WTC11 (cell line): ENCODE measurements at regions not wholly inside any gene's neighbourhood (a gene's known extent, or its start where the extent isn't known, plus 50 kb on each side); places are given as distances from the start of the nearest gene placed in this dataset.

Source experiments
- ATF2 ChIP-seq: sonication (generic); formaldehyde crosslinking; IDR thresholded peaks from 2 replicates; pipeline ENCODE4 v1.8.1; 2022; ENCODE audit warnings: low read depth, missing genetic modification reagents, borderline replicate concordance
- NFYB ChIP-seq: sonication (generic); formaldehyde crosslinking; conservative IDR thresholded peaks from 2 replicates; pipeline ENCODE4 v1.8.0; 2022; ENCODE audit warnings: low read depth, missing genetic modification reagents
- ZSCAN18 ChIP-seq: fragments of 250-450 bp; sonication (Bioruptor Pico); IDR thresholded peaks from 2 replicates; pipeline ENCODE4 v2.1.2; 2022; ENCODE audit warnings: mild to moderate bottlenecking, moderate library complexity
- TF ChIP-seq, protein P1 (sequence below): sonication (generic); formaldehyde crosslinking; conservative IDR thresholded peaks from 2 replicates; pipeline ENCODE4 v1.8.1; 2022; ENCODE audit warnings: mild to moderate bottlenecking, missing genetic modification reagents
- TF ChIP-seq, protein P2 (sequence below): fragments of 200-600 bp; IDR thresholded peaks from 2 replicates; pipeline ENCODE4 v1.8.0; 2022; ENCODE audit warnings: antibody characterized with exemption
- TF ChIP-seq, protein P3 (sequence below): sonication (generic); formaldehyde crosslinking; IDR thresholded peaks from 2 replicates; pipeline ENCODE4 v1.8.1; 2022; ENCODE audit warnings: missing genetic modification reagents, borderline replicate concordance
- TF ChIP-seq, protein P4 (sequence below): sonication (generic); formaldehyde crosslinking; IDR thresholded peaks from 2 replicates; pipeline ENCODE4 v1.8.1; 2023; ENCODE audit warnings: mild to moderate bottlenecking, missing genetic modification reagents, moderate library complexity
- TF ChIP-seq, protein P5 (sequence below): sonication (generic); formaldehyde crosslinking; IDR thresholded peaks from 2 replicates; pipeline ENCODE4 v1.8.1; 2023; ENCODE audit warnings: mild to moderate bottlenecking, moderate library complexity, missing genetic modification reagents

GRCh38 chr3:107227091-107227490 is 150.1 kb upstream of the CCDC54 start:
- TF ChIP-seq, protein P1, sequence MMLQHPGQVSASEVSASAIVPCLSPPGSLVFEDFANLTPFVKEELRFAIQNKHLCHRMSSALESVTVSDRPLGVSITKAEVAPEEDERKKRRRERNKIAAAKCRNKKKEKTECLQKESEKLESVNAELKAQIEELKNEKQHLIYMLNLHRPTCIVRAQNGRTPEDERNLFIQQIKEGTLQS (CRISPR knock-in tag): no peak
- TF ChIP-seq, protein P2, sequence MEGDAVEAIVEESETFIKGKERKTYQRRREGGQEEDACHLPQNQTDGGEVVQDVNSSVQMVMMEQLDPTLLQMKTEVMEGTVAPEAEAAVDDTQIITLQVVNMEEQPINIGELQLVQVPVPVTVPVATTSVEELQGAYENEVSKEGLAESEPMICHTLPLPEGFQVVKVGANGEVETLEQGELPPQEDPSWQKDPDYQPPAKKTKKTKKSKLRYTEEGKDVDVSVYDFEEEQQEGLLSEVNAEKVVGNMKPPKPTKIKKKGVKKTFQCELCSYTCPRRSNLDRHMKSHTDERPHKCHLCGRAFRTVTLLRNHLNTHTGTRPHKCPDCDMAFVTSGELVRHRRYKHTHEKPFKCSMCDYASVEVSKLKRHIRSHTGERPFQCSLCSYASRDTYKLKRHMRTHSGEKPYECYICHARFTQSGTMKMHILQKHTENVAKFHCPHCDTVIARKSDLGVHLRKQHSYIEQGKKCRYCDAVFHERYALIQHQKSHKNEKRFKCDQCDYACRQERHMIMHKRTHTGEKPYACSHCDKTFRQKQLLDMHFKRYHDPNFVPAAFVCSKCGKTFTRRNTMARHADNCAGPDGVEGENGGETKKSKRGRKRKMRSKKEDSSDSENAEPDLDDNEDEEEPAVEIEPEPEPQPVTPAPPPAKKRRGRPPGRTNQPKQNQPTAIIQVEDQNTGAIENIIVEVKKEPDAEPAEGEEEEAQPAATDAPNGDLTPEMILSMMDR: no peak
- TF ChIP-seq NFYB (no peak), ZSCAN18 (CRISPR knock-in tag) (no peak), ATF2 (CRISPR knock-in tag) (no peak)
- TF ChIP-seq, protein P3, sequence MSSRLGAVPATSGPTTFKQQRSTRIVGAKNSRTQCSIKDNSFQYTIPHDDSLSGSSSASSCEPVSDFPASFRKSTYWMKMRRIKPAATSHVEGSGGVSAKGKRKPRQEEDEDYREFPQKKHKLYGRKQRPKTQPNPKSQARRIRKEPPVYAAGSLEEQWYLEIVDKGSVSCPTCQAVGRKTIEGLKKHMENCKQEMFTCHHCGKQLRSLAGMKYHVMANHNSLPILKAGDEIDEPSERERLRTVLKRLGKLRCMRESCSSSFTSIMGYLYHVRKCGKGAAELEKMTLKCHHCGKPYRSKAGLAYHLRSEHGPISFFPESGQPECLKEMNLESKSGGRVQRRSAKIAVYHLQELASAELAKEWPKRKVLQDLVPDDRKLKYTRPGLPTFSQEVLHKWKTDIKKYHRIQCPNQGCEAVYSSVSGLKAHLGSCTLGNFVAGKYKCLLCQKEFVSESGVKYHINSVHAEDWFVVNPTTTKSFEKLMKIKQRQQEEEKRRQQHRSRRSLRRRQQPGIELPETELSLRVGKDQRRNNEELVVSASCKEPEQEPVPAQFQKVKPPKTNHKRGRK (CRISPR knock-in tag): no peak
- TF ChIP-seq, protein P4, sequence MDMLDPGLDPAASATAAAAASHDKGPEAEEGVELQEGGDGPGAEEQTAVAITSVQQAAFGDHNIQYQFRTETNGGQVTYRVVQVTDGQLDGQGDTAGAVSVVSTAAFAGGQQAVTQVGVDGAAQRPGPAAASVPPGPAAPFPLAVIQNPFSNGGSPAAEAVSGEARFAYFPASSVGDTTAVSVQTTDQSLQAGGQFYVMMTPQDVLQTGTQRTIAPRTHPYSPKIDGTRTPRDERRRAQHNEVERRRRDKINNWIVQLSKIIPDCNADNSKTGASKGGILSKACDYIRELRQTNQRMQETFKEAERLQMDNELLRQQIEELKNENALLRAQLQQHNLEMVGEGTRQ (CRISPR knock-in tag): no peak
- TF ChIP-seq, protein P5, sequence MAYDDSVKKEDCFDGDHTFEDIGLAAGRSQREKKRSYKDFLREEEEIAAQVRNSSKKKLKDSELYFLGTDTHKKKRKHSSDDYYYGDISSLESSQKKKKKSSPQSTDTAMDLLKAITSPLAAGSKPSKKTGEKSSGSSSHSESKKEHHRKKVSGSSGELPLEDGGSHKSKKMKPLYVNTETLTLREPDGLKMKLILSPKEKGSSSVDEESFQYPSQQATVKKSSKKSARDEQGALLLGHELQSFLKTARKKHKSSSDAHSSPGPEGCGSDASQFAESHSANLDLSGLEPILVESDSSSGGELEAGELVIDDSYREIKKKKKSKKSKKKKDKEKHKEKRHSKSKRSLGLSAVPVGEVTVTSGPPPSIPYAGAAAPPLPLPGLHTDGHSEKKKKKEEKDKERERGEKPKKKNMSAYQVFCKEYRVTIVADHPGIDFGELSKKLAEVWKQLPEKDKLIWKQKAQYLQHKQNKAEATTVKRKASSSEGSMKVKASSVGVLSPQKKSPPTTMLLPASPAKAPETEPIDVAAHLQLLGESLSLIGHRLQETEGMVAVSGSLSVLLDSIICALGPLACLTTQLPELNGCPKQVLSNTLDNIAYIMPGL (CRISPR knock-in tag): no peak
